ENCODE measurements at regions not wholly inside any gene's neighbourhood (a gene's known extent, or its start where the extent isn't known, plus 50 kb on each side); places are given as distances from the start of the nearest gene placed in this dataset.

DNA sequence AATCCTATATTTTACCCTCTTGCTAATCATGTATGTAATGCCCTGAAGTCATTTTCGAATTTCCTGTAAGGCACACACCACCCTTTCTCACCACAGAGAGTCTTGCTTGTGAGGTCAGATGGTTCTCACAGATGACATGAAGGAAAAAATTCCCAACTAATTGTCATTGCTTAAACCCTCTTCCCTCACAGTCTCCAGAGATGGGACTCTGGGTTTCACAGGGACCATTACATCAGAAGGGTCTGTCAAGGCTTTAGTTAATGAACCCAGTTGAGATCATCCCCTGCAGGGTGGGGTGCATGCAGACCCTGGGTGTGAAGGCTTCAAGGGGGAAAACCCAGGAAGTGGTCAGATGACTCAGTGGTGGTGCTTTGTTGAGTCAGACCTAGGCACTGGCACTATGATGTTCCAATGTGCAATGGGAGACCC lies 229.6 kb downstream of the BCAT1 start:
- Histone ChIP-seq H3K27me3 (ENCODE audit: control insufficient read depth, insufficient read depth, low read length) (no peaks in the 10 kb centered on the region), H3K36me3 (ENCODE audit: control insufficient read depth, insufficient read depth, low read length) (no peaks in the 10 kb centered on the region), H3K4me3 (ENCODE audit: low read depth, low read length) (no peak overlapping the region), H3K9ac (ENCODE audit: low read depth, low read length) (no peak overlapping the region), H3K4me1 (ENCODE audit: control insufficient read depth, insufficient read depth, low read length) (no peaks in the 10 kb centered on the region), H3K9me3 (ENCODE audit: control insufficient read depth, insufficient read depth, low read length) (no peaks in the 10 kb centered on the region)

DNA sequence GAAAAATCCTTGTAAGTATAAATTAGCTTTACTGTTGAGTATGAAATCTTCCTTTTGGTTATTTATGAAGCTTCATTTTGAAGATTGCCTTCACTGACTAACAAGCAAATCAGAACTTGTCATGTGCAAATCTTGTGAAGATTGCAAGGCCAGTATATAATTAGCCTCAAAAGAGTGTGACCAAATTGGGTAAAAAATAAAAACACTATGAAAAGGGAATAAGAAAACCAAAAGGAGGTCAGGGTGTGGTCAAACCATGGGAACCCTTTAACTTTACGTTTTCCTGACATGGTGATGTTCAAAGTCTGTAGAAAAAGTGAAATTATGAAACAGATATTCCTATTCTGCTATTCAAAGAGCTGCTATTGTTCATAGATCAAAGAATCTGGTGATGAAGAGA lies 230.3 kb downstream of the BCAT1 start:
- Histone ChIP-seq H3K9ac (ENCODE audit: low read depth, low read length) (no peak overlapping the region), H3K9me3 (ENCODE audit: control insufficient read depth, insufficient read depth, low read length) (no peaks in the 10 kb centered on the region), H3K4me1 (ENCODE audit: control insufficient read depth, insufficient read depth, low read length) (no peaks in the 10 kb centered on the region), H3K27me3 (ENCODE audit: control insufficient read depth, insufficient read depth, low read length) (no peaks in the 10 kb centered on the region), H3K4me3 (ENCODE audit: low read depth, low read length) (no peak overlapping the region), H3K36me3 (ENCODE audit: control insufficient read depth, insufficient read depth, low read length) (no peaks in the 10 kb centered on the region)

- H3K27me3 ChIP-seq (ENCODE audit: control insufficient read depth, insufficient read depth, low read length), result no peaks in the 10 kb centered on the region
- H3K4me1 ChIP-seq (ENCODE audit: control insufficient read depth, insufficient read depth, low read length), result no peaks in the 10 kb centered on the region
- H3K4me3 ChIP-seq (ENCODE audit: low read depth, low read length), result no peak overlapping the region
- no peaks in the 10 kb centered on the region for H3K36me3 ChIP-seq (ENCODE audit: control insufficient read depth, insufficient read depth, low read length)
- no peak overlapping the region for H3K9ac ChIP-seq (ENCODE audit: low read depth, low read length)
- H3K9me3 ChIP-seq (ENCODE audit: control insufficient read depth, insufficient read depth, low read length), result no peaks in the 10 kb centered on the region
Measured at GRCh38 chr12:24714237-24714636, 234.7 kb downstream of the BCAT1 start.

- H3K36me3 ChIP-seq (ENCODE audit: control insufficient read depth, insufficient read depth, low read length), result no peaks in the 10 kb centered on the region
- H3K27me3 ChIP-seq (ENCODE audit: control insufficient read depth, insufficient read depth, low read length), result no peaks in the 10 kb centered on the region
- no peak overlapping the region for H3K4me3 ChIP-seq (ENCODE audit: low read depth, low read length)
- H3K9ac ChIP-seq (ENCODE audit: low read depth, low read length), result no peak overlapping the region
- no peaks in the 10 kb centered on the region for H3K9me3 ChIP-seq (ENCODE audit: control insufficient read depth, insufficient read depth, low read length)
- no peaks in the 10 kb centered on the region for H3K4me1 ChIP-seq (ENCODE audit: control insufficient read depth, insufficient read depth, low read length)
Measured at GRCh38 chr12:24711056-24712008, 237.6 kb downstream of the BCAT1 start.

GRCh38 chr12:24709216-24709615 lies 239.7 kb downstream of the BCAT1 start:
- Histone ChIP-seq H3K36me3 (ENCODE audit: control insufficient read depth, insufficient read depth, low read length) (no peaks in the 10 kb centered on the region), H3K4me1 (ENCODE audit: control insufficient read depth, insufficient read depth, low read length) (no peaks in the 10 kb centered on the region), H3K4me3 (ENCODE audit: low read depth, low read length) (no peak overlapping the region), H3K9me3 (ENCODE audit: control insufficient read depth, insufficient read depth, low read length) (no peaks in the 10 kb centered on the region), H3K27me3 (ENCODE audit: control insufficient read depth, insufficient read depth, low read length) (no peaks in the 10 kb centered on the region), H3K9ac (ENCODE audit: low read depth, low read length) (no peak overlapping the region)

DNA sequence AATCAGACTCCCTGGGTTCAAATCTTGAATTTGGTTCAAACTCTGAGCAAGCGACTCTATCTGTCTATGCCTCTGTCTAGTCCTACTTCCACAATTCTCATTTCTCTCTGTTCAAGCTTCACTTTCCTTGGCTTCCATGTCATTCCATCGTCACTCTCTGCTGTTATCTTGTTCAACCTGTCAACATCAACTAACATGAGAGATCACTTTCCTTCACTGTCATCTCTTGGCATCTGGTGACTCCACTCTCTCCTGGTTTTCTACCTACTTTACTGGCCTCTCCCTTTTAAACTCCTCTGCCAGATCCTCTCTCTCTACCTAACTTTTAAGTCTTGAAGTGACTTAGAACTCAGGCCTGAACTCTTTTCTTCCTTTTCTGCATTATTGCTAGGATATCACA lies 240.2 kb downstream of the BCAT1 start:
- H3K4me1 ChIP-seq (ENCODE audit: control insufficient read depth, insufficient read depth, low read length), result no peaks in the 10 kb centered on the region
- no peaks in the 10 kb centered on the region for H3K9me3 ChIP-seq (ENCODE audit: control insufficient read depth, insufficient read depth, low read length)
- no peak overlapping the region for H3K9ac ChIP-seq (ENCODE audit: low read depth, low read length)
- H3K4me3 ChIP-seq (ENCODE audit: low read depth, low read length), result no peak overlapping the region
- H3K36me3 ChIP-seq (ENCODE audit: control insufficient read depth, insufficient read depth, low read length), result no peaks in the 10 kb centered on the region
- no peaks in the 10 kb centered on the region for H3K27me3 ChIP-seq (ENCODE audit: control insufficient read depth, insufficient read depth, low read length)

DNA sequence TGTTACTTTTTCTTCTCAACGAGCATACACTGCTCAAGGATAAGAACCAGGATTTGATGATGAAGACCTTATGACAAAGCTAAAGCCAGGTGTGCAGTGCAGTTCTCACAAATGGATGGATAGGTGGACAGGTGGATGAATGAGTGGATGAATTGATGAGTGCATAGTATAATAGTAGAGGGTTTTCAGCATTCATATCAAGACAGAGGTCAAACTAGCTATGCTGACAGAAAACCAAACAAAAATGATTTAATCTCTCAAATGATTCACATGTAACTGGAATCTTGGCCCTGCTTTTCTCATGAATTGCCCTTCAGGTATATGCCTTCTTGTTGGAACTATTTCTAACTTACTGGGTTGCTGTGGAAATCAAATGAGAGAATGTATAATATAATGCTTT lies 240.9 kb downstream of the BCAT1 start:
- H3K4me1 ChIP-seq (ENCODE audit: control insufficient read depth, insufficient read depth, low read length), result no peaks in the 10 kb centered on the region
- H3K9me3 ChIP-seq (ENCODE audit: control insufficient read depth, insufficient read depth, low read length), result no peaks in the 10 kb centered on the region
- no peak overlapping the region for H3K9ac ChIP-seq (ENCODE audit: low read depth, low read length)
- no peak overlapping the region for H3K4me3 ChIP-seq (ENCODE audit: low read depth, low read length)
- H3K27me3 ChIP-seq (ENCODE audit: control insufficient read depth, insufficient read depth, low read length), result no peaks in the 10 kb centered on the region
- H3K36me3 ChIP-seq (ENCODE audit: control insufficient read depth, insufficient read depth, low read length), result no peaks in the 10 kb centered on the region

DNA sequence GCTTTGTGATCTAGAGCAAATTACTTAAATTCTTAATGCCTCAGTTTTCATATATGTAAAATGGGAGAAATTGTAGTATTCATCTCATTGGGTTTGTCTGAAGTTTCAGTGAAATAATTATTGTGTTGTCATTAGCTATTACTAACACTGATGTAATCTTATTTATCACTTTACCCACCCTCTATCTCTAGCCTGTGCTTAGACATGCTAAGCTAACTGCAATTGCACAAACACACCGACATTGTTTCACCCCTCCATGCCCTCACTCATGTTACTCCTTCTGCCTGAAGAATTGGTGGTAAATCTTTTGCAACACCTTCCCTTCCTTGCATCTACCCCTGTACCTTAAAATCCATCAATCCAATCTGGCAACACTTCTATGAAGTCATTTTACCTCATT lies 241.6 kb downstream of the BCAT1 start:
- Histone ChIP-seq H3K9ac (ENCODE audit: low read depth, low read length) (no peak overlapping the region), H3K9me3 (ENCODE audit: control insufficient read depth, insufficient read depth, low read length) (no peaks in the 10 kb centered on the region), H3K36me3 (ENCODE audit: control insufficient read depth, insufficient read depth, low read length) (no peaks in the 10 kb centered on the region), H3K4me3 (ENCODE audit: low read depth, low read length) (no peak overlapping the region), H3K4me1 (ENCODE audit: control insufficient read depth, insufficient read depth, low read length) (no peaks in the 10 kb centered on the region), H3K27me3 (ENCODE audit: control insufficient read depth, insufficient read depth, low read length) (no peaks in the 10 kb centered on the region)

DNA sequence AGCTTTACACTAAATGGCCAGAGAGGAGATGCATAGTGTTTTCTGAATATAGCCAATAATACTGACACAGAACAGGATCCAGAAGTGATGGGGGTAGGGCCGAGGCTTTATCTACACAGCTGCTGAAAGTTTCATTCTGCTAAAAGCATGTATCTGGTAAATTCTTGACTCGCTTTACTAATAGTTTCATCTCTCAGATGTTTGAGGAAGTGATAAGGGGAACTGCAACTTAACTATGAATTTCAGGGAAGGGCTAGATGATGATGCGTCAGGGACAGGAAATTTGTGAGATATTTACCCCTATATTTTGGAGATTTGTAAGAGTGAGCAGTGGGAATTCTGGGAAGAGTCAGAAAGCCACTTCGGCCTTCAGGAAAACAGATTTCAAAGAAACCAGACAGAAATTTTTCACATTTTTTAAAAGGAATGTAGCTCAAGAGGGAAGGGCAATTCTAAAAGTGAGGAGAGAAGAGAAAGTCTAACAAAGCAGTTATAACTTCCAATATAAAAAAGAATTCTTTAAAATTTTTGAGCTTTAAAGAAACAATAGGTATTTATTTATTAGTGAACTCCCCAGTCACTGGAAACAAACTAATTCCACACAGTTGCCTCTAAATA lies 243.1 kb downstream of the BCAT1 start:
- Histone ChIP-seq H3K4me3 (ENCODE audit: low read depth, low read length) (no peak overlapping the region), H3K9me3 (ENCODE audit: control insufficient read depth, insufficient read depth, low read length) (no peaks in the 10 kb centered on the region), H3K4me1 (ENCODE audit: control insufficient read depth, insufficient read depth, low read length) (no peaks in the 10 kb centered on the region), H3K36me3 (ENCODE audit: control insufficient read depth, insufficient read depth, low read length) (no peaks in the 10 kb centered on the region), H3K27me3 (ENCODE audit: control insufficient read depth, insufficient read depth, low read length) (no peaks in the 10 kb centered on the region), H3K9ac (ENCODE audit: low read depth, low read length) (no peak overlapping the region)

GRCh38 chr12:24705216-24705615 lies 243.7 kb downstream of the BCAT1 start:
- H3K9me3 ChIP-seq (ENCODE audit: control insufficient read depth, insufficient read depth, low read length), result no peaks in the 10 kb centered on the region
- no peaks in the 10 kb centered on the region for H3K36me3 ChIP-seq (ENCODE audit: control insufficient read depth, insufficient read depth, low read length)
- H3K9ac ChIP-seq (ENCODE audit: low read depth, low read length), result no peak overlapping the region
- H3K4me3 ChIP-seq (ENCODE audit: low read depth, low read length), result no peak overlapping the region
- no peaks in the 10 kb centered on the region for H3K4me1 ChIP-seq (ENCODE audit: control insufficient read depth, insufficient read depth, low read length)
- no peaks in the 10 kb centered on the region for H3K27me3 ChIP-seq (ENCODE audit: control insufficient read depth, insufficient read depth, low read length)

DNA sequence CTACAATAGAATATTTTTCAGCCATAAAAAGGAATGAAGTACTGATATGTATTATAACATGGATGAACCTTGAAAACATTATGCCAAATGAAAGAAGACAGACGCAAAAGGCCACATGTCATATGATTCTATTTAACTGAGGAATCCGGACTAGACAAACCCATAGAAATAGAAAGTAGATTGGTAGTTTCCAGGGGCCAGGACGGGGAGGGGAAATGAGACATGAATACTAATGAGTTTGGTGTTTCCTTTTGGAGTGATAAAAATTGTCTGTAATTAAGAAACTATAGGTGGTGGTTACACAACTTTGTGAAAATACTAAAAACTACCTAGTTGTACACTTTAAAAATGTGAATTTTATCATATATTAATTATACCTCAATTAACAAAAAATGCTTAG lies 247.6 kb downstream of the BCAT1 start:
- H3K36me3 ChIP-seq (ENCODE audit: control insufficient read depth, insufficient read depth, low read length), result no peaks in the 10 kb centered on the region
- H3K9ac ChIP-seq (ENCODE audit: low read depth, low read length), result no peak overlapping the region
- no peaks in the 10 kb centered on the region for H3K27me3 ChIP-seq (ENCODE audit: control insufficient read depth, insufficient read depth, low read length)
- no peak overlapping the region for H3K4me3 ChIP-seq (ENCODE audit: low read depth, low read length)
- H3K9me3 ChIP-seq (ENCODE audit: control insufficient read depth, insufficient read depth, low read length), result no peaks in the 10 kb centered on the region
- no peaks in the 10 kb centered on the region for H3K4me1 ChIP-seq (ENCODE audit: control insufficient read depth, insufficient read depth, low read length)

- Histone ChIP-seq H3K4me3 (ENCODE audit: low read depth, low read length) (no peak overlapping the region), H3K4me1 (ENCODE audit: control insufficient read depth, insufficient read depth, low read length) (no peaks in the 10 kb centered on the region), H3K36me3 (ENCODE audit: control insufficient read depth, insufficient read depth, low read length) (no peaks in the 10 kb centered on the region), H3K27me3 (ENCODE audit: control insufficient read depth, insufficient read depth, low read length) (no peaks in the 10 kb centered on the region), H3K9me3 (ENCODE audit: control insufficient read depth, insufficient read depth, low read length) (no peaks in the 10 kb centered on the region), H3K9ac (ENCODE audit: low read depth, low read length) (no peak overlapping the region)
Measured at GRCh38 chr12:24698972-24699371, 249.9 kb downstream of the BCAT1 start.
